ENCODE measurements at regions not wholly inside any gene's neighbourhood (a gene's known extent, or its start where the extent isn't known, plus 50 kb on each side); places are given as distances from the start of the nearest gene placed in this dataset.
"Not testable (repeated sequence)": the region's sequence is repeated elsewhere in the genome, so short reads cannot be mapped to it uniquely, and the experiment has no call there.

DNA sequence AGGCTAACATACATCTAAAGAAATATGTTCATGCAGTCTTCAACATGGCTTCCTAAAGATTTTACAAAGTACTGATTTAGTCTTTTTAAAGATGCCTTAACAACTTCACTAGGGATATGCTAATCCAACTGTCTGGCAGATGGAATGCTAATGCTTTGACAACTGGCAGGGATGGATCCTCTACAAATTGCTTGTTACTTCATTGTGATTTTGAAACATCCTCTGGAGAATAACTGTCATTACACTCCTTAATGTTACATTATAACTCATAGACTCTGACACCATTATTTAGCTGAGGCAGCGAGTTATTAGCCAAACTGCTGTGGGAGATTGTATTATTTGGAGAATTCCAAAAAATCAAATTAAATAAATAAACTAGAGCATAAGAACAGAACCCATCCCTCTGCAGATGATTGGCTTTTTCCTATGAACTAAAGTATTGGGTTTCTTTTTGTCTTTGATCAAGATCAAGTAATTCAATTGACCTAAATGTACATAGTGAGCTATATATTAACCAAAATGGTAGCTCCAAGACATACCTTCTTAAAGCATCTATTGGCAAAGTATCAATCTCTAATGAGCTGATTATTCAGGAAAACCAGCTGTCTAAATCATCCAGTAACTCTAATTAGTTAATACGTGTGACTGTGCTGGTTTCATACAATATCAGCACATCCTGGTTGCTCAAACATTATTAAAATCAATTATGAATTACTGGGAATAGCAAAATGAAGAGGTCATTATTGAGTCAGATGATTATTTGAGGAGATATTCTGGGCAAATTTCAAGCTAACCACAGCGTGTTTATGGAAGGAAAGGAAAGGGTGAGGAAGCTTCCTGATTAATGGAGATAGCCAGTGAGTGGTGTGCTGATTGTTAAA, 321.3 kb upstream of the TFPI start:
- no peak for DNase-seq

GRCh38 chr2:187876554-187876953, 322.3 kb upstream of the TFPI start:
- DNase-seq, result no peak

DNA sequence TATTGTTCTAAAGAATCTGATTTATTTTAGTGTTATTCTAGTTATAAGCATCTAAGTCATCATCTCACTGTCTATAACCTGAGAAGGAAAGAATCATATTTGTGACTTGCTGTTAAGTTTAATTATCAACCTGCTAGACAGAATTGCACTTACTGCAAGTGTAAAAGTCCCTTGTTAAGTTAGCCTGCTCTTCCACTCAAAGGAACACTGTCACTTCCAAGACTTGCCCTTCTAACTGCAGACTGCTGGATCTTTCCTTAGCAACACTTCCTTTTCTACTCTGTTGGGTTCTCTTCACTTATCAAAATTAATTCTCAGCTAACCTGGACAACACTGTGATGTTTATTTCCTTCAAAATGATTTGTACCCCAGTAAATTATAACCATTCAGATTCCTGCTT, 323.2 kb upstream of the TFPI start:
- no peak for DNase-seq

DNA sequence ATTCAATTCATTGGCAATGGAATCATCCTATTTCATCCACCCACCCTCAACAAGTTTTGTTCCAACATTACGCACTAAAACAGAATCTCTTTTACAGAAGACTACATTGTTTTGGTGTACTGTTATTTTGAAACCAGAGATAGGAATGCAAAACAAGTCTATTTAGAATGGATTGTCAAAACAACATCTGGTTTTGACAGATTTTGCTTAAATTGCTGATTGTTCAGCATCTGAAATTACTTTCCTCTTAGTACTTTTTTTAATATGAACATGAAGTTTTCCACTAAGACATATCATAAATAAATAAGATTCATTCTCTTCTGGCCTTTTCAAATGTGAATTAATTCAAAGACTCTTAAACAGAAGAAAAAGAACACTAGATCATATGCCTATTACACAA, 323.9 kb upstream of the TFPI start:
- DNase-seq, result no peak

DNA sequence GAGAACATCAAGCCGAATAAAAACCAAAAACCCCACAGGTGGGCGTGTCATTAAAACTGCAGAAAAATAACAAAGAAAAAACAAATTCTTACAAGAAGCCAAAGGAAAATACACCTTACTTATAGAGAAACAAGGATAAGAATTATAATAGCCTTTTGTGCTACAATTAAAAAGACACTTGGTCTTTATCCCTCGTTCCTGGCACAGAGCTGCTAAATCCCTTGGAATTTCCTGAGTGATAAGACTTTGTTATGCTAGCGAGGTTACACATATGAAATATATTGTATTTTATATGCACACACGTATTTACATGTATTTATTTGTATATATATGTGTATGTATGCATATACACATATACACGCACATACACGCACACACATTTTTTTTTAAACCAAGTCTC, 325.3 kb upstream of the TFPI start:
- no peak for DNase-seq

DNA sequence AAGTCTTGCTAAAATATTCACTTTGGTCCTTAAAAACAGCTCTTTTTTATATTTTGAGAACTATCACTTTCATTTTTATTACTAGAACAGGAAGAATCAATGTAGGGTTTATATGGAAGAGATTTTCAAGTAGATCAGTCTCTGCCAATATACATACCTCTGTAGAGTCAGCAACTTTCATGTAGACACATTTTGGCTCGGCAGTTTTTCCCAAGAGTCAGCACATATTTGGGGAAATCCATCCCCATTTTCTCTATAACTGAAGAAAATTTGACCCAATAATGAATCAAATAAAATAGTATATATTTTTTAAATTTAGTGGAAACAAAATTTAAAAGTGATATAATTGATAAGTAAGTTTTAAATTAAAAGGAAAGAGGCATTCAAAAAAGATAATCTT, 329.8 kb upstream of the TFPI start:
- no peak for DNase-seq

DNA sequence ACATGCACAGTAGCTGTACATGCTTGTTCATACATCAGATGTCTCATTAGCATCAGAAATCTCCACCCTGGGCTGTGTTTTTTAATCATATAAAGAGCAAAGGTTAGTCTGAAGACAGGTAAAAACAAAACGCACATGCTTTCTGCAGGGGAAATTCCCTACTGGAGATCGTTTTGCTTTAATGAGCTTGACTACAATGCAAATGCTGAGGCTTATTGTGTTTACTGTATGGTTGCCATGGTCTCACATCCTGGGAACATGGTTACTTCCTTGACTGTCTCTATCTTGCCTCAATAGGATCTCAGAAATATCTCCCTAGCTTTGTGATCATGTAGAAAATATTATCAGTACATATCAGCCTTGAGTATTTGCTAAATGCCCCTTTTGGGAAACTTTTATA, 336.5 kb upstream of the TFPI start:
- no peak for DNase-seq

GRCh38 chr2:187900021-187900420, 345.8 kb upstream of the TFPI start:
- DNase-seq, result no peak

GRCh38 chr2:187906021-187906420, 351.8 kb upstream of the TFPI start:
- DNase-seq, result no peak

DNA sequence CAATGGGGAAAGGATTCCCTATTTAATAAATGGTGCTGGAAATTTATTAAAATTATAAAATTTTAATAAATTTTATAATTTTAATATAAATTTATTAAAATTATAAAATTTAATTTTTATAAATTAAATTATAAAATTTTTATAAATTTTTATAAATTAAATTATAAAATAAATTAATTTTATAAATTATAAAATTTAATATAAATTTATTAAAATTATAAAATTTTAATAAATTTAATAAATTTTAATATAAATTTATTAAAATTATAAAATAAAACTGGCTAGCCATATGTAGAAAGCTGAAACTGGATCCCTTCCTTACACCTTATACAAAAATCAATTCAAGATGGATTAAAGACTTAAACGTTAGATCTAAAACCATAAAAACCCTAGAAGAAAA, 356.7 kb upstream of the TFPI start:
- DNase-seq, result not testable (repeated sequence)

DNA sequence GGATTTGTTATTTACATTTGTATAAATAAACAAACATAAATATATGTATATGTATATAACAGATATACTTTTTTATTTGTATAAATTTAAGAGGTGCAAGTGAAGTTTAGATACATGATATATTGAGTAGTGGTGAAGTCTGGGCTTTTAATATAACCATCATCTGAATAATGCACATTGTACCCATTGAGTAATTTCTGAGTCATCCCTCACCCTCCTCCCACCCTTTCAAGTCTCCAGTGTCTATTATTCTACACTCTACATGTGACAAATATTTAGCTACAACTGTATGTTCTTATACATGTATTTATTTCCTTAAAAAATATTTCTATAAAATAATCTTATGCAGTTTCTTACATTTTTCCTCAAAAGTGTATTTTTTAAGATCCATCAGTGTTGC, 358.7 kb upstream of the TFPI start:
- DNase-seq, result no peak

DNA sequence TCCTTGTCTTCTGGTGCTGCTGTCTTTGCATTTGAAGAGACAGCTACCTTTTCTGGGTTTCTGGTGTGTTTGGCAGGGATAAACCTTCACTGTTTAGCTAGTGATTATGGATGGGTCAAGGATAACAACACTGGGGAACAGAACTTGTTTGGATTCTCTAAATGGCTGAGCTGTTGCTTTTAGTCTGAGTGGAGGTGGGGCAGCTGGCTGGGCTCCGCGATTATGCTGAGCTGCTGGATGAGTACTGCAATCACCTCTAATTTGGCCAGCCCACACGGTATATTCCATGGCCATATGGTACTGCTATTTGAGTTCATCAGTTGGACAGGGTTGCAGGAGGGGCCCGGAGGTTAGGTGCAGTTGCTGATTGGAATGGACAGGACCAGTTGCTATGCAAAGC, 361.6 kb upstream of the TFPI start:
- no peak for DNase-seq

DNA sequence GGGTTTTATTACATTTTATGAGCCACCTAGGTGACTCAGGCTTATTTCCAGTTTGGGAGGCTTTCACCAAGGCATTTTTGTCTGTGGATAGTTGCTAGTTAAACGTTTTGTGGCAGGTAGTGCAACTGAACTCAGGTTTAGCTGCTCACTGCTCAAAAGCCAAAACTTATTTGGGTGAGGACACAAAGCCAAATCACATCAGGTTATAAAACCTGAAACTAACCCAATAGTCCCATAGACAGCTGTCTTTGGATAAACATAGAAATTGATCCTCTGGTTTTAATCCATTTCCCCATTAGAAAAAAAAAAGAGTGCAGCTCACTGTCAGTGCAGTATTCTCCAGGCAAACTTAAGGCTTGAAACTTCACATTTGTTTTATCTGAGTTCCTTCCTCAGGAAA, 362.6 kb upstream of the TFPI start:
- DNase-seq, result no peak

DNA sequence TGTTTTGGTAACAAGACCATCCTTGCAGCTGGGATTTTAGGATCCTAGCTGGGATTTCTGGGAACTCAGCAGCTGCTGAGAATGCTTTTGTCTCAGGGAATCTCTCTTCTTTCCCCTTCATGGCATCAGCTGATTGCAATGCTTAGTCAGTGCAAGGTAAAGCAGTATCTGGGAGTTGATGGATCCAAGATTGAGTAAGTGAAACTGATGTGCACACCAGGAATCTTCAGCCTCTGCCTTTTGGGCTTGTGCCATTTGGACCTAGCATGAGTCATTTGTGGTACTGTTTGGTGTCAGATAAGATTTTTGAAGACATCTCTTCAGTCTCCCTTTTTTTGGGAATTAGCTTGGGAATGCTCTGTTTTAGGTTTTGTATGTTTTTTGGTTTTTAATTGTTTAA, 363.3 kb upstream of the TFPI start:
- no peak for DNase-seq

DNA sequence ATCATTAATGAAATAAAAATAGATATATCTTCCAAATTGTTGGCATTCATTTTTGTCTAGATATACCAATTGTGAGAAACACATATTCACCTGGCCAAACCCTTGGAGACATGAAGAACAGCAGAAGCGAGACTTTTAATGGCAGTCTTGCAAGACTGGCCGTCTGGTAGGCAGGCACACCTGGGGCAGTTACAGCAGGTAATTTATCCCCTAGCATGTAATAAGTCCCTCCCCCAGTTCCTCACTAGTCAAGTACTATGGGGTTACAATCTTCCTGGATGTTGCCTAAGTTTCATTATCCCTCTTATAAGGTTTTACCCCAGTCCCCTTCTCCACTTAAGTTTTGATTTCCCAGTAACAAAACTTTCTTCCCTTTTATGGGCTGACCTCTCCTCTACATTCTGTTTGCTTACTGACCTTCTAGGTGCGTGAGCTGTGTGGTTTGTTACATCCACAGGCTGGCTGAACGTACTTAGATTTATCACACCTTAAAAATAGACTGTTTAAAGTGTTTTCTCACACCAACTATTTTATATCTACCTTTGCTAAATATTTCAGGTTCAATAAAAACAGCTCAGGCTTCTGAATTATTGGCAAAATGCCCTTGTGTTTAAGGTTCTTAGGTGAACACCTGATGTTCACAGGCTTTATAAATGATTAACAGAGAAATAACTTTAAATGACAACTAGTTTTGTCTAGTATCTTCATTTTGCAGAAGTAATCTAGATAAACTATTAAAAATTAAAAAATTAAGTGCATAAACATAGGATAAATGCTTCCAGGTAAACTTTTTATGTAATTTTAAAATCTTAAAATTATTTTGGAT, 365.0 kb upstream of the TFPI start:
- no peak for DNase-seq

GRCh38 chr2:187920511-187920910, 366.3 kb upstream of the TFPI start:
- DNase-seq, result no peak

DNA sequence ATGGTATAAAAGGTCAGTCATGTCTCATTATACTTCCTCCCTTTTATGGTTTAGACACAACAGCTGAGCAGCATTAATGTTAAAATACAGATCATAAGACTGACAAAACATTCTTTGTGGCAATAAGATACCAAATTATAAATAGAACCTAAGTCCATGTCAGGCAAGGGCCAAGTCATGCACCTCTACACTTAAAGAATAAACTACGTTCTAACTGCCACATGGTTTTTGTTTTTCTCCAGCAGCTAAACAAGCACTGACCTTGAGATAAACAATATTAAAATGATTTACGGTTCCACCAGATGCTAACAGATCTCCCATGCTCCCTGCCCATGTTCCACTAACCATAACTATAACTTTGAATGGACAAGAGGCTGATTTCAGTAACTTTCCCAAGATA, 368.6 kb upstream of the TFPI start:
- no peak for DNase-seq

DNA sequence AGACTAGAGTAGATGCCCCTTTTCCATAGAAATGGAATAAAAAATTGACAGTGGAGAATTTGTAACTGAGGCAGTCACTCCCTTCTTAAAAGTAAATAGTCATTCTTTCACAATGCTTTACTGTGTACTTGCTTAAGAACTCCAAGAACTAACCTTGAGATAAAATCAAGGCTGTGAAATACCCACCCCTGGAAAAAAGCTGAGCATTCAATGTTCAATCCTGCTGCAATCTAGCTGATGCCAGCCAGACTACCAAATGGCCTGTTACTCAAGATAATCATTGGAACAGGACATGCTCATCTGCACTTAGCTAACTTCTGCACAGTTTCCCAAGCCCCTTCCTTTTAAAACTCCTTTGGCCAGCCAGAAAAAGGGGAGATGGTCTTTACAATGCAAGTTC, 367.4 kb upstream of the GULP1 start:
- DNase-seq, result no peak

GRCh38 chr2:187934236-187934635, 357.4 kb upstream of the GULP1 start:
- no peak for DNase-seq

- no peak for DNase-seq
These were observed 357.0 kb upstream of the GULP1 start for GRCh38 chr2:187934692-187935091.

DNA sequence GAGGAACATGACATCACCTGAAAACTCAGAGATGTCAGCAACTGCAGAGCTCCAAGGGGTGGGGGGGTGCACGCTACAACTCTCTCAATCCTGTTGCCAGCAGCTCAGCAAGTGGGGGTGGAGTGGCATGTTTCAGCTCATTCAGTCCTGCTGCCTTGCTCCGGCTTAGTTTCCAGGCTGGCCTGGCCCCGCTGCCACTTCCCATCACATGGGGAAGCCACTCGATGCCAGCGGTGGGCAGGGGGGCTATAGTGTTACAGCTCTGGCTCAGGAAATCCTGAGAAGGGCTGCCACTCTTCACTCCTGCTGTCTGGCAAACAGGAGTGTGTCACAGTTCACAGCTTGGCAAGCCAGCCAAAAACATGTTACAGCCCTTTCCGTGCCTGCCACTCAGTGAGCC, 356.5 kb upstream of the GULP1 start:
- DNase-seq, result no peak

- no peak for DNase-seq
These were observed 355.4 kb upstream of the GULP1 start for GRCh38 chr2:187936228-187936627.

GRCh38 chr2:187939180-187939579, 352.5 kb upstream of the GULP1 start:
- DNase-seq, result peak; percentile 72

- no peak for DNase-seq
These were observed 348.8 kb upstream of the GULP1 start for GRCh38 chr2:187942876-187943275.

Data from NCI-H1105 treated with DMSO at 0.1 percent for 48 hours (cell line).